H1 (cell line): ENCODE measurements at regions not wholly inside any gene's neighbourhood (a gene's known extent, or its start where the extent isn't known, plus 50 kb on each side); places are given as distances from the start of the nearest gene placed in this dataset.

Experiments used
- CTCF ChIA-PET: fragments of 300-600 bp; sonication (Branson Sonifier 250); formaldehyde crosslinking; loops from one replicate; lab custom pipeline; 2021; ENCODE audit not compliant: partially characterized antibody; lab: Charles Lee
- POLR2A ChIA-PET: fragments of 300-600 bp; sonication (Branson Sonifier 250); formaldehyde crosslinking; loops from one replicate; lab custom pipeline; 2021; ENCODE audit warnings: inconsistent platforms; ENCODE audit not compliant: partially characterized antibody; lab: Charles Lee
- DNase-seq, 2 experiments: peaks; one replicate each; pipeline versions ENCODE4 v3.0.0 to v3.0.0-alpha.2; 2010 to 2022; ENCODE audit warnings: low spot score in 2 of 2, low read depth in 1 of 2, mixed read lengths in 1 of 2
- FAIRE-seq: peaks from 2 replicates; lab custom pipeline; 2011; peaks lifted over from hg19 to GRCh38; lab: Jason Lieb, UNC
- H2AFZ ChIP-seq: 2 replicates; pipeline ENCODE4 v1.8.1; 2012; ENCODE audit warnings: low read length, inconsistent platforms
- H2AK5ac ChIP-seq: 2 replicates; pipeline ENCODE4 v1.6.1; 2013; ENCODE audit warnings: low read depth, low read length
- H2BK120ac ChIP-seq: replicated peaks from 2 replicates; pipeline ENCODE3; 2013; ENCODE audit warnings: low read depth, low read length, inconsistent platforms
- H2BK12ac ChIP-seq: 2 replicates; pipeline ENCODE4 v1.6.1; 2013; ENCODE audit warnings: low read depth, low read length
- H2BK15ac ChIP-seq: 2 replicates; pipeline ENCODE4 v1.6.1; 2013; ENCODE audit warnings: low read length
- H2BK20ac ChIP-seq: 2 replicates; pipeline ENCODE4 v1.6.1; 2013; ENCODE audit warnings: low read length
- H2BK5ac ChIP-seq: 2 replicates; pipeline ENCODE4 v1.6.1; 2013; ENCODE audit warnings: low read depth, low read length
- H3K14ac ChIP-seq: 2 replicates; pipeline ENCODE4 v1.6.1; 2013; ENCODE audit warnings: inconsistent platforms; ENCODE audit not compliant: insufficient read length
- H3K18ac ChIP-seq: 2 replicates; pipeline ENCODE4 v1.6.1; 2013; ENCODE audit warnings: low read length; ENCODE audit errors: extremely low read depth
- H3K23ac ChIP-seq: 2 replicates; pipeline ENCODE4 v1.6.1; 2013; ENCODE audit warnings: inconsistent platforms; ENCODE audit not compliant: insufficient read length
- H3K23me2 ChIP-seq: 2 replicates; pipeline ENCODE4 v1.6.1; 2013; ENCODE audit warnings: low read depth, low read length
- H3K27ac ChIP-seq: 2 replicates; pipeline ENCODE4 v1.6.1; 2011; ENCODE audit warnings: low read depth, low read length, inconsistent platforms
- H3K27me3 ChIP-seq, 4 experiments: replicated peaks in 1 of 4; 1 replicate in 1 of 4; 2 replicates in 3 of 4; pipeline versions ENCODE4 v1.6.1 to v1.8.1; 2011 to 2013; ENCODE audit warnings: low read length in 3 of 4, mild to moderate bottlenecking in 3 of 4, inconsistent platforms in 2 of 4, mixed read lengths in 2 of 4, moderate library complexity in 1 of 4; ENCODE audit not compliant: control insufficient read depth in 3 of 4, insufficient read depth in 3 of 4; ENCODE audit errors: extremely low read depth in 1 of 4
- H3K36me3 ChIP-seq, 4 experiments: 2 replicates each; pipeline versions ENCODE4 v1.6.1 to v1.8.1; 2011 to 2013; ENCODE audit warnings: mild to moderate bottlenecking in 4 of 4, low read length in 3 of 4, moderate library complexity in 2 of 4, control low read depth in 1 of 4, inconsistent platforms in 1 of 4; ENCODE audit not compliant: insufficient read depth in 4 of 4, control insufficient read depth in 2 of 4
- H3K4ac ChIP-seq: replicated peaks from 2 replicates; pipeline ENCODE3; 2013; ENCODE audit warnings: low read length, low read depth, mixed read lengths, inconsistent platforms; ENCODE audit not compliant: insufficient read length
- H3K4me1 ChIP-seq, 4 experiments: replicated peaks in 1 of 4; 1 replicate in 1 of 4; 2 replicates in 3 of 4; pipeline versions ENCODE4 v1.6.1 to v1.8.1; 2011 to 2013; ENCODE audit warnings: low read length in 3 of 4, inconsistent platforms in 2 of 4, mixed read lengths in 1 of 4; ENCODE audit not compliant: insufficient read depth in 4 of 4, control insufficient read depth in 3 of 4
- H3K4me2 ChIP-seq, 2 experiments: 2 replicates each; pipeline versions ENCODE4 v1.6.1 to v1.8.1; 2011 to 2013; ENCODE audit warnings: low read depth in 2 of 2, low read length in 2 of 2, control low read depth in 1 of 2, inconsistent platforms in 1 of 2, mild to moderate bottlenecking in 1 of 2; ENCODE audit not compliant: insufficient read depth in 1 of 2
- H3K4me3 ChIP-seq, 4 experiments: fragments of 200-600, 300-600 bp in 1 of 4; sonication (generic), shearing (Covaris generic), sonication (Bioruptor Twin) in 1 of 4; 2 replicates each; pipeline versions ENCODE4 v1.5.1 to v1.8.1; 2011 to 2016; ENCODE audit warnings: low read length in 4 of 4, low read depth in 3 of 4, control low read depth in 2 of 4, inconsistent platforms in 2 of 4, mild to moderate bottlenecking in 2 of 4, mixed read lengths in 1 of 4, moderate library complexity in 1 of 4; ENCODE audit not compliant: insufficient read depth in 2 of 4; ENCODE audit errors: extremely low read depth in 1 of 4
- H3K56ac ChIP-seq: replicated peaks from 2 replicates; pipeline ENCODE3; 2013; ENCODE audit warnings: low read depth, mild to moderate bottlenecking, mixed read lengths, low read length, inconsistent platforms; ENCODE audit not compliant: insufficient read length
- H3K79me1 ChIP-seq: 2 replicates; pipeline ENCODE4 v1.6.1; 2013; ENCODE audit warnings: low read depth, low read length, control low read depth
- H3K79me2 ChIP-seq, 2 experiments: 2 replicates each; pipeline versions ENCODE4 v1.6.1 to v1.8.1; 2012 to 2013; ENCODE audit warnings: low read length in 2 of 2, mild to moderate bottlenecking in 2 of 2, inconsistent platforms in 1 of 2; ENCODE audit not compliant: insufficient read depth in 2 of 2, control insufficient read depth in 1 of 2
- H3K9ac ChIP-seq, 4 experiments: replicated peaks in 1 of 4; 1 replicate in 1 of 4; 2 replicates in 3 of 4; pipeline versions ENCODE4 v1.6.1 to v1.8.1; 2011 to 2013; ENCODE audit warnings: low read depth in 3 of 4, low read length in 3 of 4, control low read depth in 2 of 4, mild to moderate bottlenecking in 2 of 4, moderate library complexity in 2 of 4, inconsistent platforms in 1 of 4; ENCODE audit errors: extremely low read depth in 1 of 4
- H3K9me3 ChIP-seq, 2 experiments: 2 replicates each; pipeline versions ENCODE4 v1.6.1 to v1.8.1; 2012 to 2013; ENCODE audit warnings: mild to moderate bottlenecking in 2 of 2, moderate library complexity in 2 of 2, control low read depth in 1 of 2, inconsistent platforms in 1 of 2, low read depth in 1 of 2, low read length in 1 of 2, mixed read lengths in 1 of 2; ENCODE audit not compliant: insufficient read depth in 2 of 2
- H4K20me1 ChIP-seq, 2 experiments: replicated peaks in 1 of 2; 2 replicates each; pipeline versions ENCODE3 to v1.8.1; 2011 to 2013; ENCODE audit warnings: inconsistent platforms in 2 of 2, low read length in 2 of 2, mild to moderate bottlenecking in 1 of 2; ENCODE audit not compliant: insufficient read depth in 2 of 2, control insufficient read depth in 1 of 2
- H4K5ac ChIP-seq: 2 replicates; pipeline ENCODE4 v1.6.1; 2013; ENCODE audit warnings: low read length, low read depth, mixed read lengths, inconsistent platforms; ENCODE audit not compliant: insufficient read length
- H4K8ac ChIP-seq: 2 replicates; pipeline ENCODE4 v1.8.0; 2013; ENCODE audit warnings: mild to moderate bottlenecking, moderate library complexity, low read length, inconsistent platforms; ENCODE audit not compliant: insufficient read depth; ENCODE audit errors: extremely low read depth
- H4K91ac ChIP-seq: replicated peaks from 2 replicates; pipeline ENCODE3; 2013; ENCODE audit warnings: low read length, mixed read lengths, inconsistent platforms; ENCODE audit not compliant: insufficient read length
- CHD2 ChIP-seq: IDR thresholded peaks from 2 replicates; pipeline ENCODE4 v1.6.1; 2012; ENCODE audit warnings: low read length, improper control_type of control experiment
- CTBP2 ChIP-seq: IDR thresholded peaks from 2 replicates; pipeline ENCODE4 v1.7.0; 2011; ENCODE audit warnings: borderline replicate concordance, mild to moderate bottlenecking, moderate library complexity, mixed read lengths, low read length; ENCODE audit not compliant: insufficient read depth, insufficient read length
- EZH2 ChIP-seq: fragments of 200-600 bp; sonication (generic); IDR thresholded peaks from 2 replicates; pipeline ENCODE4 v1.7.1; 2012; ENCODE audit warnings: low read depth, mild to moderate bottlenecking, moderate library complexity, low read length, inconsistent platforms; ENCODE audit not compliant: severe bottlenecking
- JUND ChIP-seq: IDR thresholded peaks from 2 replicates; pipeline ENCODE4 v1.6.1; 2011; ENCODE audit warnings: mild to moderate bottlenecking, improper control_type of control experiment, low read length
- KDM5A ChIP-seq: fragments of 200-600 bp; IDR thresholded peaks from 2 replicates; pipeline ENCODE4 v1.7.1; 2012; ENCODE audit warnings: mild to moderate bottlenecking, low read length, inconsistent platforms, mixed read lengths
- NANOG ChIP-seq: IDR thresholded peaks from 2 replicates; pipeline ENCODE4 v1.6.1; 2011; ENCODE audit warnings: low read length, low read depth, mild to moderate bottlenecking, inconsistent platforms; ENCODE audit not compliant: insufficient read depth, poor library complexity, severe bottlenecking
- RAD21 ChIP-seq, 2 experiments: IDR thresholded peaks in 1 of 2; conservative IDR thresholded peaks in 1 of 2; 2 replicates each; pipeline ENCODE4 v1.6.1; 2011; ENCODE audit warnings: low read depth in 2 of 2, low read length in 2 of 2, improper control_type of control experiment in 1 of 2, inconsistent platforms in 1 of 2, mild to moderate bottlenecking in 1 of 2, moderate library complexity in 1 of 2
- WGBS, 2 experiments: shearing (Covaris generic) in 1 of 2; methylation state at CpG; one replicate each; pipeline versions ENCODE4 v1.1.6 to v1.1.7; 2013 to 2015; ENCODE audit warnings: low lambda C conversion rate in 2 of 2, mixed read lengths in 2 of 2, inconsistent platforms in 1 of 2, low coverage in 1 of 2, missing lambda C conversion rate in 1 of 2; ENCODE audit not compliant: insufficient replicate concordance in 2 of 2, insufficient coverage in 1 of 2, insufficient read length in 1 of 2; ENCODE audit errors: extremely low coverage in 1 of 2, missing lambda C conversion rate in 1 of 2; 5-methylcytosine and 5-hydroxymethylcytosine counted together
- TF ChIP-seq, protein P1 (sequence below): IDR thresholded peaks from 2 replicates; pipeline ENCODE4 v1.6.1; 2012; ENCODE audit warnings: inconsistent platforms

- no peaks in the 10 kb centered on the region for H3K27me3 ChIP-seq
- no peaks in the 10 kb centered on the region for H3K79me2 ChIP-seq
- 91% methylated on average over 6 of the region's 6 CpGs; no CpG with 5 or more reads in 1 of the 2 experiments for WGBS, 2 experiments
- H3K56ac ChIP-seq: no peak overlapping the region
- H3K36me3 ChIP-seq: no peaks in the 10 kb centered on the region
- no peak overlapping the region for H2BK120ac ChIP-seq
- H3K4me3 ChIP-seq: no peak overlapping the region
- CTCF ChIA-PET: no interaction called here
- no peak overlapping the region for H2BK12ac ChIP-seq
- FAIRE-seq: no peak
- H3K27ac ChIP-seq: no peak overlapping the region
- no peak overlapping the region for H3K4me2 ChIP-seq
- no peak overlapping the region for H3K9ac ChIP-seq
- DNase-seq: no peak
- no peak overlapping the region for H2BK15ac ChIP-seq
- H2AK5ac ChIP-seq: no peak overlapping the region
- POLR2A ChIA-PET: no interaction called here
- TF ChIP-seq, protein P1, sequence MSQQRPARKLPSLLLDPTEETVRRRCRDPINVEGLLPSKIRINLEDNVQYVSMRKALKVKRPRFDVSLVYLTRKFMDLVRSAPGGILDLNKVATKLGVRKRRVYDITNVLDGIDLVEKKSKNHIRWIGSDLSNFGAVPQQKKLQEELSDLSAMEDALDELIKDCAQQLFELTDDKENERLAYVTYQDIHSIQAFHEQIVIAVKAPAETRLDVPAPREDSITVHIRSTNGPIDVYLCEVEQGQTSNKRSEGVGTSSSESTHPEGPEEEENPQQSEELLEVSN: no peak
- TF ChIP-seq KDM5A: no peak
- no peak for TF ChIP-seq RAD21 (IDR thresholded peaks at IDR 0.05 in 1 of 2, conservative IDR thresholded peaks at IDR 0.05 in 1 of 2; ENCODE audit: low read depth in 2 of 2, low read length in 2 of 2)
- no peak for TF ChIP-seq NANOG
- no peak for TF ChIP-seq CHD2
- no peak for TF ChIP-seq CTBP2
- no peak for TF ChIP-seq JUND
- TF ChIP-seq EZH2: no peak
- no peak overlapping the region for H3K23ac ChIP-seq
- no peak overlapping the region for H2AFZ ChIP-seq
- no peaks in the 10 kb centered on the region; the same call in 1 of the 2 replicates for H3K23me2 ChIP-seq
- no peak overlapping the region for H3K14ac ChIP-seq
- H3K79me1 ChIP-seq: no peaks in the 10 kb centered on the region
- H2BK5ac ChIP-seq: no peak overlapping the region
- no peak overlapping the region for H2BK20ac ChIP-seq
- H4K8ac ChIP-seq: no peak overlapping the region
- no peak overlapping the region for H4K5ac ChIP-seq
- H3K18ac ChIP-seq: no peak overlapping the region
- H3K4me1 ChIP-seq: no peaks in the 10 kb centered on the region
- no peak overlapping the region for H4K91ac ChIP-seq
- no peaks in the 10 kb centered on the region for H3K9me3 ChIP-seq
- no peak overlapping the region for H3K4ac ChIP-seq
- no peaks in the 10 kb centered on the region for H4K20me1 ChIP-seq
Measured at GRCh38 chr10:10726101-10726500, 291.6 kb upstream of the CELF2 start.
